GM18498 (cell line): ENCODE measurements at regions not wholly inside any gene's neighbourhood (a gene's known extent, or its start where the extent isn't known, plus 50 kb on each side); places are given as distances from the start of the nearest gene placed in this dataset.
"Not testable (repeated sequence)": the region's sequence is repeated elsewhere in the genome, so short reads cannot be mapped to it uniquely, and the experiment has no call there.

Experiments used
- ATAC-seq: cut with Tn5 transposase; IDR thresholded peaks from one replicate; pipeline ENCODE4 v1.9.1; 2021; ENCODE audit warnings: mild to moderate bottlenecking, moderate library complexity; ENCODE audit not compliant: unreplicated experiment

DNA sequence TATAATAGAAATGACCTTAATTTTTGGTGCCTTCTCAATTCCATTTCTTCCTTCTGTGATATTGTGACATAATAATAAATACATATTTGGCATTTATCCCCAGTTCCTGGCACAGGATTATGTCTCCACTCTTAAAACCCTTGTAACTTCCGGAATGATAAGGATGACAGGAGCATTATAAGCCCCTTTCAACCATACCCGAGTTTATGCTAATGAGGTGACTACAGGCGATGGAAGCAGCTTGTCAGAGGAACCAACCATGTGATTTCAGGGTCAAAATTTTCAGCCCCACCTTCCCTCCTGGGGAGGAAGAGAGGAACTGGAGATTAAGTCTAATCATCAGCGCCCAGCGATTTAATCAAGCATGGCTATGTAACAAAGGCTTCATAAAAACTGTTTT, 528.5 kb upstream of the CRIM1 start:
- no peak for ATAC-seq

DNA sequence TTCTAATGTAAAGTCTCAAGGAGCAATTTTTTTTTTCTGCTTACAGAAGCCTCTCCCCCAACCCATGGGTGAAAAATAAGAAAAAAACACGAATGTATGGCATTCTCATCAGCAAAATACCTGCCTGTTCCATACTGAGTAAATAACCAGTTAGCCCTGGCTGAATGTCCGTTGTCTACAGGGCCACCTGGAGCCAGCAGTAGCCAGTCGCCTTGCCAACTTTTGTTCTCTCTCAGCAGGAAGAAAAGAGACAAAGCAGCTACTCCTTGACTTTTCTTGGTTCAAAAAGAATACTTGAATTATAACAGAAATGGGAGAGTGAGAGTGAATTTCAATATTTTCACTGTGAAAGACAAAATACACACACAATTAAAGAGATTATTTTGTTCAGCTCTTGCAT, 532.9 kb upstream of the CRIM1 start:
- ATAC-seq: no peak

DNA sequence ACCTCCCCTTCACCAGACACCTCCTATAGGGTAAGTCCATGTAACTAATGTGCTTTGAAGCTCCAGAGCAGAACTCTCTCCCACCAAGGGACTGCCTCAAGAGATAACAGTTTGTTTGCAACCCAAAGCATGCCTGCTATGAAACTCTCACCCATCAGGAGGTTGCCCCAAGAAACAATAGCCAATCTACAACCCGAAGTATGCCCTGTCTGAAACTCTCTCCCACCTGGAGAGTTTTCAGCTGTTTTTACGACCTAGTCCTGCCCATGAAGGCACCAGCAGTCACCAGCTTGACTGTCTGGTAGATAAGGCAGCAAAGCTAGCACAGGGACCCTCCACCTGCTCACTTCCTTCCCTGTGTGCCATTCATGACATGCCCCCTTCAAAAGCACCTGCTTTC, 533.9 kb upstream of the CRIM1 start:
- no peak for ATAC-seq

DNA sequence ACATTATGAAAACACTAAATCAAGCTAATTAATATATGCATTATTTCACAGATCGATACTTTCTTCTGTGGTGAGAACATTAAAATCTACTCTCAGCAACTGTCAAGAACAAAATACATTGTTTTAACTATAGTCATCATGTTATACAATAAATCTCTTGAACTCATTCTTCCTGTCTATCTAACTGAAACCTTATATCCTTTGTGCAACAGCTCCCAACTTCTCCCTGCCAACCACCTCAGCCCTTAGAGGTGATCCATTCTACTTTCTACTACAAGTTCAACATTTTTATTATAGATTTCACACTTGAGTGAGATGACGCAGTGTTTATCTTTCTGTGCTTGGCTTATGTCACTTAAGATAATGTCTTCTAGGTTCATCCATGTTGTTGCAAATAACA, 535.2 kb upstream of the CRIM1 start:
- ATAC-seq: no peak

DNA sequence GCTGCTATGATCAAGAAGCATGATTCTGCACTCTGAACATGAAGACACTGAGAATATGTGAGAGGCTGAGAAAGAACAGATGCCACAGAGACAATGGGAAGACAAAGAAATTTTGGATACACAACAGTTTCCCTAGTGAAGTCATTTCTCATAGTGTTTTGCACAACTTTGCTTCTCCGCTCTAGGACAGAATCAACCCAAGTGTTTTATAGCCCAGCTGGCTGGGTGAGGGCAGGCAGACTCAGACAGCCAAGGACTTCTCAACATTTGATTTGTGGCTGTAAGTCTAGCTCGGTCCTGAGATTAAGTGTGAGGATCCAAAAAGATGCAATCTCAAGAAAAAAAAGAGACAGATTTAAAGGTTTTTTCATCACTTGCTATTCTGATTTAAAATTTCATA, 536.5 kb upstream of the CRIM1 start:
- ATAC-seq: no peak

DNA sequence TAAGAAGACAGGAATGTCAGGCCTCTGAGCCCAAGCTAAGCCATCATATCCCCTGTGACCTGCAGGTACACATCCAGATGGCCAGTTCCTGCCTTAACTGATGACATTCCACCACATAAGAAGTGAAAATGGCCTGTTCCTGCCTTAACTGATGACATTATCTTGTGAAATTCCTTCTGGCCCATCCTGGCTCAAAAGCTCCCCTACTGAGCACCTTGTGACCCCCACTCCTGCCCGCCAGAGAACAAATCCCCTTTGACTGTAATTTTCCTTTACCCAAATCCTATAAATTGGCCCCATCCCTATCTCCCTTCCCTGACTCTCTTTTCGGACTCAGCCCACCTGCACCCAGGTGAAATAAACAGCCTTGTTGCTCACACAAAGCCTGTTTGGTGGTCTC, 537.2 kb upstream of the CRIM1 start:
- not testable (repeated sequence) for ATAC-seq

DNA sequence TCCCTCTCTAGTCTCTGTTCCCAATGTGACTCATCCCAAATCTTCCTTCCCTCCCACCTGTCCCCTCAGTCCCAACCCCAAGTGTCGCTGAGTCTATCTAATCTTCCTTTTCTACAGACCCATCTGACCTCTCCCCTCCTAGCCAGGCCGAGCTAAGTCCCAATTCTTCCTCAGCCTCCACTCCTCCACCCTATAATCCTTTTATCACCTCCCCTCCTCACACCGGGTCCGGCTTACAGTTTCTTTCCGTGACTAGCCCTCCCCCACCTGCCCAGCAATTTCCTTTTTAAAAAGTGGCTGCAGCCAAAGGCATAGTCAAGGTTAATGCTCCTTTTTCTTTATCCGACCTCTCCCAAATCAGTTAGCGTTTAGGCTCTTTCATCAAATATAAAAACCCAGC, 541.0 kb upstream of the CRIM1 start:
- ATAC-seq: not testable (repeated sequence)

DNA sequence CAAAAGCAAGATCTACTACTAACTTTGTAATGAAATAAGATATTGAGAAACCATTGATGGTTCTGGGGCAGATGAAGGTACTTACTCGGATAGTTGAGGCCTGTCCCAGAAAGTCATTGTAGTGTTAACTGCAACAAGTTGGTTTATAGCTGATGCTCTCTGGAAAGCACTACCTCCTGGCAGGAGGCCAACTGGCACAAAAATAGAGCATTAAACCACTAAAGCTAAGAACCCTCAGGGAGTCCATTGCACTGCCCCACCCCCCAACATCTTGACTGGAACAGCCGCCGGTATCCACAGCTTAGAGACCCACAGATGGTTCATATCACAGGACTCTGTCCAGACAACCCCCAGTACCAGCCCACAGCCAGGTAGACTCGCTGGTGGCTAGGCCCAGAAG, 552.5 kb upstream of the CRIM1 start:
- ATAC-seq: no peak

DNA sequence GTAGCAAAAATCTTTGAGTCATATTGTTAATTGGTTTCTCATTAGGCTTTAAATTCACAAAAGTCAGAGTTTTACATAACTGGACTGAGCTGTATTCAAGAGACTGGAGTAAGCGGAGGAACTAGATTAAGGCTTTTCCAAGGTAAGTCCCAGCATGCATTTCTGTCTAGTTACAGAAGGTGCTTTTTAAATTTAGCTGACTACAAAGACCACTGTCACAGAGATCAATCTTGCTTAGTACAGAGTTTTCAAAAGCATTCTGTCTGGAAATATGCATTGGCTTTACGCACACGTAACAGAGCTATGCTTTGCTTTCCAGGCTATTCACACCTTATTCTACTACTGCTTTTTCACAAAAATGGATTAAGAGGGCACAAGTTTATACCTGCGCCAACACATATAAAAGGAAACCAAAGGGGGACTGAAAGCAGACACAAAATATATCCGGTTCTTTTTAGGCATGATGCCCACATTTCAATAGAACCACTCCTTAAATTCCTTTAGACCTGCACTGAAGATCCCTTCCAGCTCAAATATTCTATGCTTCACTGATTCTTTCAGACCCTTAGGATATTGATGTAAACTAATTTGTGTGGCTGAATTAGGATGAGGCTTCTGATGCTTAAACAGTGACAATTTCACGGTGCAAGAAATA, 560.7 kb upstream of the CRIM1 start:
- ATAC-seq: no peak

DNA sequence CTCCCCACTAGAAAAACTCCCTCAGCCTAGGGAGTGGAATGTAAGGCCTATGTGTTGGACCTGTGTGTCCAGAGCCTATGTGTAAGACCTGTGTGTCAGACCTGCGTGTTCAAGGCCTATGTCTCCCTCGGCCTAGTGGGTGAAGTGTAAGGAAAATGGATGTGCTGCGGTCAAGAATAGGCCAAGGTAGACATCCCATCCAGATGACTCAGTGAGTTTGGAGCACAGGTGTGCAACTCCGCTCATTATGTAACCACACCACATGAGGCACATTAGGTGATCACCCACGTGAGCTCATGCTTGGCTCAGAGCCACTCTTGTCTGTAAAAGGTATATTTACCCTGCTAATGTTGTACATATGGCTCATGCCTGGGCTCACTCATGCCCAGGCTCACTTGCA, 565.3 kb upstream of the CRIM1 start:
- ATAC-seq: no peak

DNA sequence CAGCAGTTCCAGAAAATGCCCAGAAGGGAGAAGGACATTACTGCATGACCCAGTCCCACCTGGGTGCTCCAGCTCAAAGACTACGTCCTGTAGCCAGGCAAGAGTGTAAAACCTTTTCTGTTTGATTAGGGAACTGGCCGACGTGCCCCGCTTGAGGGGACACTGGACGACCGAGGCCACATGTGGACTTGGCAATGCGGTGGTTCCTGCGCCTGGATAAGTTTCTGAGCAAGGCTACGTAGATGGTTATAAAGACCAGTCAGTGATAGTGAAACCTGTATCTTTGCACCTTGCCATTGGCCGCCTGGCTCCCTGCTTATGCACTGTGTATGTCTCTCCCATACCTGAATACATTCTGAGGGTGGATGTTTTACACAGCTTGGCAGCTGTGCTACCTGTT, 567.0 kb upstream of the CRIM1 start:
- no peak for ATAC-seq

DNA sequence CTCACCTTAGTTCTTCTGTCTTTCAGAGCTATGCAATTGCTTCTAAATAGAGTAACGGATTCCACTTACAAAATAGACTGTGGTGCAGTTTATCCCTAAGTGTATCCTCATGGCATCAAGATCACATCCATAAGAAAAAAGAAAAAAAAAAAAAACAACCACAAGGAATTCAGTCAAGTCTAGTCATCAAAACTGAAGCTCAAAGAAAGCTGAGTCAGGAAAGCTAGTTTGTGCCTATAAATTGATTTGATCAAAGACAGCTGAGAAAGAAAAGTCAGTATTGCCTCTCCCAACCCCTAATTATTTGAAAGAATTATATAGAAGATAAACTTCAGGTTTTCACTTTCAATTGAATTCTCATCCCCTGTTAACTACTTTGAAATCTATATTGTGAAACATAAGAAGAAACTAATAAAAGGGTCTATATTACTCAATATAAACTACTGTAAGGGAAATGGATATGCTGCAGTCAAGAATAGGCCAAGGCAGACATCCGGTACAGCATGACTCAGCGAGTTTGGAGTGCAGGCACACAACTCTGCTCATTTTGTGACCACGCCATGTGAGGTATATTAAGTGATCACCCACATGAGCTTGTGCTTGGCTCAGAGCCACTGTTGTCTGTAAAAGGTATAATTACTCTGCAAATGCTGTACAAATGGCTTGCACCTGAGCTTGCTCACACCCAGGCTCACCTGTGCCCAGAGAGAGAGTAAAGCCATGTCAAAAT, 568.1 kb upstream of the CRIM1 start:
- no peak for ATAC-seq

DNA sequence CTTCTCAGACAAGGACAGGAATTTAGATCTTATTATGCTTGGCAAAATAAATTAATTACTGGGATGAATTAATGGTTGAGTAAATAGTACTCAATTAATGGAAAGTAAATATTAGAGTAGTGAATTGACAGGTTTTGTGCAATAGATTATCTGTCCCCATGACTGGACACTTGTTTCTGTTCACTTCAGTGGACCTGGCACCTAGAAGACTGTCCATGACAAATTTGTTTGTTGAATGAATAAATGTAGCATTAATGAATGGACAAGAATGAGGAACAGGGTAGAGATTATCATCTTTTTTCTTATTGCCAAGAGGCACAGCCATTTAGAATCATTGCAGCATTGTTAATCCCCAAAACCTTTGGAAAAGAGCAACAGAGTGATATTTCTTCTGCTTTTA, 570.0 kb upstream of the CRIM1 start:
- ATAC-seq: no peak

DNA sequence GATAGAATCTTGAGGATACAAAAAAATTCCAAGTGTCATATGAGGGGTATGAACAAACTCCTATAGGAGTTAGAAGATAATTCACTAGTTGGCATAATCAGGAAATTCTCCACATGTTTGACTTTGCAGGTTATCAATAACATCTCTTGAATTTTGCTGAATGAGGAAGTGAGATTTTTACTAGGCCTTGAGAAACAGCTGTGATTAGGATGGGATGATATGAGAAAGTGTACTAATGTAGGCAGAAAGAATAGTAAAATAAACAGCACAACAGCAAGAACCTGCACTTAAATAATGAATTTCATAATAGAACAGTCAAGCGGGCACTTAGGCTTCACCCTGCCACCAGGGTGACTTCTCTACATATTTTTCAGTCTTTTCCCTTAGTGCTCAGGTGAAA, 570.8 kb upstream of the CRIM1 start:
- ATAC-seq: no peak

DNA sequence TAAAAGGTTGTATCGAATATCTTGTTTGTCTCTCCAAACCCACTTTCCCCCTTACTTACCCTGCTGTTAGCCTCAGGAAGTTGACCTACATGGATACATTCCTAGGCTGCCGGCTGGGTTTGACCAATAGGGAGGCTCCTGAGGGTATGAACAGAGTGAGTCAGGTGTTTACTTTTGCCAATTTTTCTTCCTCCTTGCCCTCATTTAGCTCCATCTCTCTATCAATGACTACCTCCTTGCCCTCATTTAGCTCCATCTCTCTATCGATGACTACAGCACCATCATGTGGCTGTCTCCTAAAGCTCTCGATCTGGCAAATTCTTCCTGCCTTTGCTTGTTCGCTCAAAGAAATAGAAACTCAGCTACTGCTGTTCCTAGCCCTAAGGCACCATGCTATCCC, 571.9 kb upstream of the CRIM1 start:
- no peak for ATAC-seq

DNA sequence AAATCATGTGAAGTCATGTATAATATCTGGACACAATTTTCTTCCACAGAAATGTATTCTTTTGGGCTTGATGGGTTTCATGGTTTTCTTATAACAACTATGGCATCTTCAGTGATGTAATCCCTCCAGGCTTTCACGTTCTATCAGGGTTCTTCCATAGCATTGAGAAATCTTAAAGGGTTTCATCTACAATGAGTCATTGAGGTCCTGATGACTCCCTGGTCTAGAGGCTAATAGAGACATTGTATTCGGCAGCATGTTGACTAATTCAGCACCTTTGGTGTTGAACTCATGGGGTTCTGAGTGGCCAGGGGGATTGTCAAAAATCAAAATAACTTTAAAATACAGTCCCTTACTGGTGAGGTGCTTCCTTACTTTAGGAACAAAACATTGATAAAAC, 614.0 kb upstream of the CRIM1 start:
- no peak for ATAC-seq

DNA sequence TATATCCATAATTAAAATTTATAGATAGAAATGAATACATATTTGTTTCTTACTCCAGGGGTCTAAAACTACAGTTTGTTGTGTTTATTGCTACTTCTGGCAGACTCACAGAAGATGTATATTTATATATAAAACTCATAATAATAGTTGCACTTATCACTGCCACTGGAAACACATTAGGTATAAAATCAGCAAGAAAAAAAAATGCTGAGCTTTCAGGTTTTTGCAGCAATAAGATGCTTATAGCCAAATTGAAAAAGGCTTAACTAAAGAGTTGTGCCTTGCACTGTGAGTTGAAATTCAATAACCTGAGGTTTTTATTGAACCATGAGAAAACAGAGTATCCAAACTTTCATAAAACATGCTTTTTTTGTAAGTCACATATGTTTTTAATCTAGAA, 623.9 kb upstream of the CRIM1 start:
- no peak for ATAC-seq

DNA sequence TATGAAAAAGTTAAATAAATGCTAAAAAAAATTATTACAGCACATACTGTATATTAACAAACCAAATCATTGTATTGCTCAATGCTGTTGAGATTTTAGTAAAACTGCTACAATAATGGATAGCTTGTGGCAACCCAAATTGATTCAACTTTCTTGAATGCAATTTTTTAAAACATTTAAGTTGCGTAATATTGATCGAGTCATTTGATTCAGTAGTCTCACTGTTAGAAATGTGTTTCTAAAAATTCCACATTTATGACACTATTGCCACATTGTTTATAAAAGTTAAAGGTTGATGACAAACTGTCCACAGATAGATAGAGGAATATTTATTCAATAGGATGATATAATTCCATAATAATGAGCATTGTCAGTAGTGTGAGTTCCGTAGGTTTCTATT, 640.7 kb upstream of the CRIM1 start:
- ATAC-seq: no peak

DNA sequence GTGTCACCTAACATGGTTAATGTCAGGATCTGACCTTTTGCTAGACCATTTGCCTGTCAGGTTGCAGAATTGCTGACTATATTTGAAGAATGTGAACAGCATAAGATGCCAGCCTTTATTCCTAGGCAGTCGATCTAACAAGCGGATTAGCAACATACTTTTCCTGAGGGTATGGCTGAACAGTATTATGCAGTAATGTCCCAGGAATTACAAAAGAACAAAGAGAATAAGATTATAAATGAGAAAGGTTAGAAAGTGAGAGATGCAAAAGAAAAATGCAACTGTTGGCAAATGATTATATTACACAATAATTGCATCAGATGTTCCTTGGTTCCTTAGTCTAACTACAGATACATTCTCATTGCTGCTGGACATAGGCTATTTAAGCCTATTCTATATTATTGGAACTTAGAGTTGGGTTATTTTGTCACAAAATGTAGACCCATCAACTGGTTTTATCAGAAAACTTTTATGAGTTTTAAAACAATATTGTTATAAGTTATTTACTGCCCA, 647.1 kb upstream of the CRIM1 start:
- no peak for ATAC-seq

DNA sequence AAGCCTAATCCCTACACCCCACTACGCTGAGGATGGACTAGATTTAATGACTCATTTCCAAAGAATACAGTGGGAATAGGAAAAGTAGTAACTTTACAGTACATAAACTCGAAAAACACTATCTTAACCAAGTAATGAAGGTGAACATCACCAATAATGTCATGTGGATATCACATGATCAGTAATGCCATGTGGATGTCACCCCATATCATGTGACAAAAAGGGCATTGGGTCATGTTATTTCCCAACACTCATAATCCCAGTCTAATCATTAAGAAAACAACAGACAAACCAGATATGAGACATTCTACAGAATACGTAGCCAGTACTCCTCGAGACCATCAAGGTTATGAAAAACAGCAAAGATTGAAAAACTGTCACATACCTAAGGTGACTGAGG, 667.3 kb upstream of the CRIM1 start:
- no peak for ATAC-seq

DNA sequence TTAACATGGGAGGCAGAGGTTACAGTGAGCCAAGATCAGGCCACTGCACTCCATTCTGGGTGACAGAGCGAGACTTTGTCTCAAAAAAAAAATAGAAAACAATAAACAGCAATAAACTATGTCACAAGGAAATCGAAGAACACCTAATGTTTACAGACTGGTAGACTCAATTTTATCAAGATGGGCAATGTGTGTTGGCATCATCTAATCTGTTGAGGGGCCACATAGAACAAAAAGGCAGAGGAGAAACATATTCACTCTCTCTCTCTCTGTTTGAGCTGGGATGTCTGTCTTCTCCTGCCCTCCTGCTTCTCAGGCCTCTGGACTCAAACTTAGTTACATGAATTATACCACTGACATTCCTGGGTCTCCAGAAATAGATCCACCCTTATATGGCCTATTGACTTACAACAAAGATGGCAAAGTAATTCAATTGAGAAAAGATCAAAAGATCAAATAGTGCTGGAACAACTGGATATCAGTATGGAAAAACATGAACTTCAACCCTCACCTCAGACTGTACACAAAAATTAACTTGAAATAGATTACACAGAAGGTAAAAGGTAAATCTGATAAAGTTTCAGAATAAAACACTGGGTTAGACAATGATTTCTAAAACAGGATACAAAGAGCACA, 703.8 kb upstream of the CRIM1 start:
- ATAC-seq: no peak

DNA sequence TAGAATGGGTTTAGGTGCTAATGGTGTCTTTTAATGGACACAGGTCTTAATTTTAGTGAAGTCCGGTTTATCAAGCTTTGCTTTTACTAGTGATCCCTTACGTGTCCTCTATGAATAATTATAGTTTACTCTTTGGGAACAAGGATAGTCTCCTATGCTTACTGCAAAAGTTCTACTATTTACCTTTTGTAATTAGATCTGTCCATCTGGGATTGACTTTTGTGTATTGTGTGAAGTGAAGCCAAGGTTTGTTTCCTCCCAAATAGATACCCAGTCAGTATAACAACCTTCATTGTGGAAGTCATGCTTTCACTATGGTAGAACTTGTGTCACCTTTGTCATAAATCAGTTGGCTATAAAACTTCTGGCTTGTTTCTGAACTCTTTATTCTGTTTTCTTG, 740.9 kb upstream of the CRIM1 start:
- no peak for ATAC-seq
